ENCODE measurements at regions not wholly inside any gene's neighbourhood (a gene's known extent, or its start where the extent isn't known, plus 50 kb on each side); places are given as distances from the start of the nearest gene placed in this dataset.

DNA sequence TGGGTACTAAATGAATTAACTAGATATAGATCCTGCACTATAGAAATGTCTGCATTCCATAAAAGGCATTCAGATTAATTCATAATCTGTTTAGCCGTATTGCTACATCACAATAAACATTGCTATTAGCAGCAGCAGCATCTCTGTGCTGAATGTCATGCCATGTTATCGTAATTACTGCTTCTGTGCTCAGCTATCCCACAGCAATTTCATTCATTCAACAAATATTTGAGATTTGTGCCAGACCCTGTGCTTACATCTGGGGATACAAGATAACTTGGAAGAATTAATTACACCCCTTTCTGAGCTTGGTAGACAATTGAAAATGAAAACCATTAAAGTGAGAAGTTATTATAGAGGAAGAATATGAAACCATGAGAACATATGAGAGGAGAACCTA is 185.8 kb upstream of the C11orf87 start:
- Histone ChIP-seq H3K9ac (ENCODE audit: low read length) (no peak overlapping the region), H4K12ac (ENCODE audit: low read depth, low read length) (no peak overlapping the region), H3K4me3 (ENCODE audit: low read depth, low read length) (no peak overlapping the region)

DNA sequence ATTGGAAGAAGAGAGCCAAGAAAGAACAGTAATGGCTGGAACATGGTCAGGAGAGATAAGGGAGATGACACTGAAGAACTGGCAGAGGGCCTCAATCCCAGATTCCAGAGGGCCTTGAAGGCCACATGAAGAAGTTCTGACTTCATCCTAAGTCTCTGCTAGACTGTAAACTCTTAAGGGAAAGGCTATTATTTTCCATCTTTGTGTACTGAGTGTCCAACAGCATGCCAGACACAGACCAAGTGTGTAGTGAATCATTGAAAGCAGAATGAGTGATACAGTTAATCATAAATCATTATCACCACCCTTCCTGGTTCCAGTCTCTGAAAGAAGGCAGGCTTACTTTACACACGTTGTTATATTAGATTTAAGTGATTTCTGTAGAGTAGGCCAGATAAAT is 185.3 kb upstream of the C11orf87 start:
- H3K27me3 ChIP-seq (ENCODE audit: insufficient read depth, low read length), result no peaks in the 10 kb centered on the region
- no peak overlapping the region for H3K14ac ChIP-seq (ENCODE audit: low read length)
- no peaks in the 10 kb centered on the region for H3K79me2 ChIP-seq (ENCODE audit: control insufficient read depth, insufficient read depth, low read length, poor library complexity)
- no peak overlapping the region for H3K23ac ChIP-seq (ENCODE audit: low read length)
- H3K9ac ChIP-seq (ENCODE audit: low read length), result no peak overlapping the region
- H2AFZ ChIP-seq (ENCODE audit: insufficient read depth, low read length, poor library complexity), result no peak overlapping the region
- no peak overlapping the region for H3K4ac ChIP-seq (ENCODE audit: low read depth, low read length)
- H3K4me1 ChIP-seq (ENCODE audit: control insufficient read depth in 1 of 2, insufficient read depth in 2 of 2, low read length in 2 of 2), result no peaks in the 10 kb centered on the region
- no peak overlapping the region for H2AK5ac ChIP-seq (ENCODE audit: low read length)
- no peak overlapping the region for H2BK5ac ChIP-seq (ENCODE audit: low read depth, low read length, poor library complexity)
- H3K27ac ChIP-seq (ENCODE audit: low read depth, low read length), result no peak overlapping the region
- H3K36me3 ChIP-seq (ENCODE audit: control insufficient read depth in 1 of 2, insufficient read depth in 2 of 2, low read length in 2 of 2), result no peaks in the 10 kb centered on the region
- no peak for DNase-seq
- H4K12ac ChIP-seq (ENCODE audit: low read depth, low read length), result no peak overlapping the region
- no peak overlapping the region for H4K8ac ChIP-seq (ENCODE audit: low read depth, low read length)
- no peak overlapping the region for H3K18ac ChIP-seq (ENCODE audit: low read length)
- H3K9me3 ChIP-seq (ENCODE audit: insufficient read depth, low read depth, low read length), result no peaks in the 10 kb centered on the region
- no peaks in the 10 kb centered on the region for H3K79me1 ChIP-seq (ENCODE audit: low read length)
- no peak overlapping the region for H3K4me3 ChIP-seq (ENCODE audit: low read depth, low read length)
- WGBS (ENCODE audit: extremely low coverage, insufficient coverage, insufficient read length), result no CpG with 5 or more reads among the region's 1 CpG
- no peak overlapping the region for H2BK12ac ChIP-seq (ENCODE audit: low read length)
- no peak overlapping the region for H2BK120ac ChIP-seq (ENCODE audit: insufficient read depth, low read length, poor library complexity)
- H4K91ac ChIP-seq (ENCODE audit: low read depth, low read length), result no peak overlapping the region
- H3K4me2 ChIP-seq (ENCODE audit: low read length), result no peak overlapping the region

More for the DNA sequence above, 185.8 kb upstream of the C11orf87 start:
- Histone ChIP-seq H2BK120ac (ENCODE audit: insufficient read depth, low read length, poor library complexity) (no peak overlapping the region), H3K4me2 (ENCODE audit: low read length) (no peak overlapping the region), H3K9me3 (ENCODE audit: insufficient read depth, low read depth, low read length) (no peaks in the 10 kb centered on the region), H4K91ac (ENCODE audit: low read depth, low read length) (no peak overlapping the region), H3K27ac (ENCODE audit: low read depth, low read length) (no peak overlapping the region), H3K27me3 (ENCODE audit: insufficient read depth, low read length) (no peaks in the 10 kb centered on the region), H2AK5ac (ENCODE audit: low read length) (no peak overlapping the region), H2AFZ (ENCODE audit: insufficient read depth, low read length, poor library complexity) (no peak overlapping the region), H3K23ac (ENCODE audit: low read length) (no peak overlapping the region), H3K4me1 (ENCODE audit: control insufficient read depth in 1 of 2, insufficient read depth in 2 of 2, low read length in 2 of 2) (no peaks in the 10 kb centered on the region), H3K14ac (ENCODE audit: low read length) (no peak overlapping the region), H3K79me1 (ENCODE audit: low read length) (no peaks in the 10 kb centered on the region), H3K18ac (ENCODE audit: low read length) (no peak overlapping the region), H3K4ac (ENCODE audit: low read depth, low read length) (no peak overlapping the region), H3K79me2 (ENCODE audit: control insufficient read depth, insufficient read depth, low read length, poor library complexity) (no peaks in the 10 kb centered on the region), H2BK12ac (ENCODE audit: low read length) (no peak overlapping the region), H4K8ac (ENCODE audit: low read depth, low read length) (no peak overlapping the region), H3K36me3 (ENCODE audit: control insufficient read depth in 1 of 2, insufficient read depth in 2 of 2, low read length in 2 of 2) (no peaks in the 10 kb centered on the region), H2BK5ac (ENCODE audit: low read depth, low read length, poor library complexity) (no peak overlapping the region)
- WGBS (ENCODE audit: extremely low coverage, insufficient coverage, insufficient read length), result no CpG with 5 or more reads among the region's 2 CpGs
- DNase-seq, result no peak

DNA sequence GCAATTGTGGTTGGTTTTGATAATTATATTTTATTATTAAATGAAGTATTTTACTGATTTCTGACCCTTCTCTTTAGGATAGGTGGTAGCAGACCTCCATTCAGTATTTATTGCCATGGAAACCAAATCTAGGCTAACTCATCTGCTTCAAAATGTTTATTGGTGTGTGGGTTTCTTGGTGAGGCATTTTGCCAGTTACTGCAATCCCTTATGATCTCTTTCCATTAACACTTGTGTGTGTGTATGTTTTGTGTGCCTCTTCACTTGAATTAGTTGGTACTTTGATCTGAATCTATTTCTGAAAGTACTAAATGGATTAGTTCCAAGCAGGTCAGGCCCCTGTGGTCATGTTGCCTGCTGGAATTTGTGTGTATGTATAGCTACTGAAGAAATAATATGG is 184.4 kb upstream of the C11orf87 start:
- Histone ChIP-seq H3K18ac (ENCODE audit: low read length) (no peak overlapping the region), H4K12ac (ENCODE audit: low read depth, low read length) (no peak overlapping the region), H3K9ac (ENCODE audit: low read length) (no peak overlapping the region), H3K36me3 (ENCODE audit: control insufficient read depth in 1 of 2, insufficient read depth in 2 of 2, low read length in 2 of 2) (no peaks in the 10 kb centered on the region), H3K79me1 (ENCODE audit: low read length) (no peaks in the 10 kb centered on the region), H2AK5ac (ENCODE audit: low read length) (no peak overlapping the region), H2BK12ac (ENCODE audit: low read length) (no peak overlapping the region), H3K4me2 (ENCODE audit: low read length) (no peak overlapping the region), H3K79me2 (ENCODE audit: control insufficient read depth, insufficient read depth, low read length, poor library complexity) (no peaks in the 10 kb centered on the region), H3K4me3 (ENCODE audit: low read depth, low read length) (no peak overlapping the region), H2AFZ (ENCODE audit: insufficient read depth, low read length, poor library complexity) (no peak overlapping the region), H4K8ac (ENCODE audit: low read depth, low read length) (no peak overlapping the region), H3K23ac (ENCODE audit: low read length) (no peak overlapping the region), H3K27me3 (ENCODE audit: insufficient read depth, low read length) (no peaks in the 10 kb centered on the region), H3K14ac (ENCODE audit: low read length) (no peak overlapping the region), H4K91ac (ENCODE audit: low read depth, low read length) (no peak overlapping the region), H2BK5ac (ENCODE audit: low read depth, low read length, poor library complexity) (no peak overlapping the region), H2BK120ac (ENCODE audit: insufficient read depth, low read length, poor library complexity) (no peak overlapping the region), H3K4me1 (ENCODE audit: control insufficient read depth in 1 of 2, insufficient read depth in 2 of 2, low read length in 2 of 2) (no peaks in the 10 kb centered on the region), H3K4ac (ENCODE audit: low read depth, low read length) (no peak overlapping the region), H3K9me3 (ENCODE audit: insufficient read depth, low read depth, low read length) (no peaks in the 10 kb centered on the region), H3K27ac (ENCODE audit: low read depth, low read length) (no peak overlapping the region)
- DNase-seq, result no peak

DNA sequence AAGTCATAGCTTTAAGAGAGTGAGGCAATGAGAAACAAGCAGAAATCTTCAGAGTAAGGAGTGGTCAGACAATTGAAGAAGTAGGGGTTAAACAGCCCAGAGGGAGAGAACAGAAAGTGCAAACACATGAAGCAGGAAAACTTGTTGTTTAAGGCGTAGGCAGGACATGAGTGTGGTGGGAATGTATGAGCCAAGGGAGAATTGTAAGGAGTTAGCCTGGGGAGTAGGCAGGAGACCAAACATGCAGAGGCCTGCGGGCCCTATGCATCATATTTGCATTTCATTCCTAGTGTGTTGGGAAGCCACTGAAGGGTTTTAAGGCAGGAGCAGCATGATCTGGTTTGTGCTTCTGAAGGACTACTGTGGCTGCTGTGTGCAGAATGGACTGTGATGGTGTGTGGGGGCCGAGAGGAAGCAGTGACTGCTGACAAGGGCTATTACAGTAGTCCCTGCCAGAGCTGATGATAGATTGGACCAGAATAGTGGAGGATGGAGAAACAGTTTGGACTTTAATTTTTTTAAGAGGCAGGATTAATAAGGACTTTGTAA is 179.9 kb upstream of the C11orf87 start:
- Histone ChIP-seq H3K36me3 (ENCODE audit: control insufficient read depth in 1 of 2, insufficient read depth in 2 of 2, low read length in 2 of 2) (no peaks in the 10 kb centered on the region), H2AFZ (ENCODE audit: insufficient read depth, low read length, poor library complexity) (no peak overlapping the region), H2BK12ac (ENCODE audit: low read length) (no peak overlapping the region), H3K27me3 (ENCODE audit: insufficient read depth, low read length) (no peaks in the 10 kb centered on the region), H4K12ac (ENCODE audit: low read depth, low read length) (no peak overlapping the region), H2BK120ac (ENCODE audit: insufficient read depth, low read length, poor library complexity) (no peak overlapping the region), H3K9me3 (ENCODE audit: insufficient read depth, low read depth, low read length) (no peaks in the 10 kb centered on the region), H3K4me1 (ENCODE audit: control insufficient read depth in 1 of 2, insufficient read depth in 2 of 2, low read length in 2 of 2) (no peaks in the 10 kb centered on the region), H2AK5ac (ENCODE audit: low read length) (no peak overlapping the region), H3K4me2 (ENCODE audit: low read length) (no peak overlapping the region), H4K91ac (ENCODE audit: low read depth, low read length) (no peak overlapping the region), H3K27ac (ENCODE audit: low read depth, low read length) (no peak overlapping the region), H2BK5ac (ENCODE audit: low read depth, low read length, poor library complexity) (no peak overlapping the region), H3K23ac (ENCODE audit: low read length) (no peak overlapping the region), H3K79me2 (ENCODE audit: control insufficient read depth, insufficient read depth, low read length, poor library complexity) (no peaks in the 10 kb centered on the region), H3K18ac (ENCODE audit: low read length) (no peak overlapping the region), H3K4me3 (ENCODE audit: low read depth, low read length) (no peak overlapping the region), H4K8ac (ENCODE audit: low read depth, low read length) (no peak overlapping the region), H3K79me1 (ENCODE audit: low read length) (no peaks in the 10 kb centered on the region), H3K4ac (ENCODE audit: low read depth, low read length) (no peak overlapping the region), H3K9ac (ENCODE audit: low read length) (no peak overlapping the region), H3K14ac (ENCODE audit: low read length) (no peak overlapping the region)
- no CpG with 5 or more reads among the region's 3 CpGs for WGBS (ENCODE audit: extremely low coverage, insufficient coverage, insufficient read length)
- DNase-seq, result no peak

Data from trophoblast cell (in vitro differentiated cells and primary cell).